ENCODE measurements at regions not wholly inside any gene's neighbourhood (a gene's known extent, or its start where the extent isn't known, plus 50 kb on each side); places are given as distances from the start of the nearest gene placed in this dataset.

DNA sequence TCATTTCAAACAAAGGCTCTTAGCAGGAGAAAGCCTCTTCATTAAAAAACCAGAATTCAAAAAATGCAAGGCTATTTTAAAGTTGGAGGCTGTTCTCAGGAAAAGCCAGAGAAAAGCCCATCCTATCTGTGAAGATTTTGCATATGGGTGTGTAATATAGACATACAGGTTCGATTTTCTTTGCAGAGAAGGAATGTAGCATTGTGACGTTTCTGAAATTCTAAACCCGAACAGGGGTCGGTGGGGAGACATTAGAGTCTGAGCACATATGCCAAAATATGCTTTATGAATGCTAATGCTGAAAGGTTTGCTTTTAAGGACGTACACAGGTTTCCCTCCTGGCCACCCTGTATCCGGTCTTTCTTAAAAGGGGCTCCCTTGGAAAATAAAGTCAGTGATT is 363.1 kb upstream of the PAPPA start:
- Histone ChIP-seq H3K27me3 (ENCODE audit: control insufficient read depth in 4 of 4, insufficient read depth in 4 of 4, low read length in 3 of 4) (no peaks in the 10 kb centered on the region), H3K27ac (ENCODE audit: low read depth in 1 of 2, low read length in 2 of 2) (no peak overlapping the region), H3K9me3 (ENCODE audit: control insufficient read depth in 4 of 4, low read length in 3 of 4) (no peaks in the 10 kb centered on the region), H3K36me3 (ENCODE audit: control insufficient read depth in 4 of 4, insufficient read depth in 3 of 4, low read depth in 1 of 4, low read length in 3 of 4) (no peaks in the 10 kb centered on the region), H3K4me1 (ENCODE audit: control insufficient read depth in 4 of 4, insufficient read depth in 4 of 4, low read length in 3 of 4) (no peaks in the 10 kb centered on the region), H3K9ac (ENCODE audit: low read depth in 1 of 2, low read length in 2 of 2) (no peak overlapping the region), H3K4me3 (ENCODE audit: low read depth in 1 of 3, low read length in 3 of 3) (no peak overlapping the region)
- DNase-seq (ENCODE audit: low spot score), result no peak
- 77% methylated on average over 6 of the region's 6 CpGs for WGBS
- TF ChIP-seq SP1 (IDR thresholded peaks at IDR 0.05) (no peak), JUND (IDR thresholded peaks at IDR 0.05) (no peak), FOXA1 (IDR thresholded peaks at IDR 0.05) (no peak), NR2F2 (IDR thresholded peaks at IDR 0.05) (no peak), RAD21 (IDR thresholded peaks at IDR 0.05) (no peak), ZBTB33 (IDR thresholded peaks at IDR 0.05) (no peak), FOXA2 (IDR thresholded peaks at IDR 0.05) (no peak), RXRA (IDR thresholded peaks at IDR 0.05) (no peak), HNF4G (IDR thresholded peaks at IDR 0.05) (no peak), EGR1 (IDR thresholded peaks at IDR 0.05; ENCODE audit: low read depth in 2 of 2) (no peak)
- TF ChIP-seq, protein P1, sequence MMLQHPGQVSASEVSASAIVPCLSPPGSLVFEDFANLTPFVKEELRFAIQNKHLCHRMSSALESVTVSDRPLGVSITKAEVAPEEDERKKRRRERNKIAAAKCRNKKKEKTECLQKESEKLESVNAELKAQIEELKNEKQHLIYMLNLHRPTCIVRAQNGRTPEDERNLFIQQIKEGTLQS (IDR thresholded peaks at IDR 0.05), result no peak

GRCh38 chr9:115794921-115795475 is 358.6 kb upstream of the PAPPA start:
- WGBS, result 63% methylated on average over 1 of the region's 1 CpG
- TF ChIP-seq RXRA (IDR thresholded peaks at IDR 0.05) (no peak), RAD21 (IDR thresholded peaks at IDR 0.05) (no peak), FOXA1 (IDR thresholded peaks at IDR 0.05) (no peak), ZBTB33 (IDR thresholded peaks at IDR 0.05) (no peak), GABPA (IDR thresholded peaks at IDR 0.05 in 1 of 2, conservative IDR thresholded peaks at IDR 0.05 in 1 of 2) (no peak), HNF4G (IDR thresholded peaks at IDR 0.05) (no peak), SP1 (IDR thresholded peaks at IDR 0.05) (no peak), HNF4A (conservative IDR thresholded peaks at IDR 0.05) (no peak), EGR1 (IDR thresholded peaks at IDR 0.05; ENCODE audit: low read depth in 2 of 2) (no peak), TAF1 (conservative IDR thresholded peaks at IDR 0.05) (no peak)
- TF ChIP-seq, protein P2, sequence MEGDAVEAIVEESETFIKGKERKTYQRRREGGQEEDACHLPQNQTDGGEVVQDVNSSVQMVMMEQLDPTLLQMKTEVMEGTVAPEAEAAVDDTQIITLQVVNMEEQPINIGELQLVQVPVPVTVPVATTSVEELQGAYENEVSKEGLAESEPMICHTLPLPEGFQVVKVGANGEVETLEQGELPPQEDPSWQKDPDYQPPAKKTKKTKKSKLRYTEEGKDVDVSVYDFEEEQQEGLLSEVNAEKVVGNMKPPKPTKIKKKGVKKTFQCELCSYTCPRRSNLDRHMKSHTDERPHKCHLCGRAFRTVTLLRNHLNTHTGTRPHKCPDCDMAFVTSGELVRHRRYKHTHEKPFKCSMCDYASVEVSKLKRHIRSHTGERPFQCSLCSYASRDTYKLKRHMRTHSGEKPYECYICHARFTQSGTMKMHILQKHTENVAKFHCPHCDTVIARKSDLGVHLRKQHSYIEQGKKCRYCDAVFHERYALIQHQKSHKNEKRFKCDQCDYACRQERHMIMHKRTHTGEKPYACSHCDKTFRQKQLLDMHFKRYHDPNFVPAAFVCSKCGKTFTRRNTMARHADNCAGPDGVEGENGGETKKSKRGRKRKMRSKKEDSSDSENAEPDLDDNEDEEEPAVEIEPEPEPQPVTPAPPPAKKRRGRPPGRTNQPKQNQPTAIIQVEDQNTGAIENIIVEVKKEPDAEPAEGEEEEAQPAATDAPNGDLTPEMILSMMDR (IDR thresholded peaks at IDR 0.05; ENCODE audit: low read depth, low read length, missing input control), result no peak
- TF ChIP-seq, protein P3, sequence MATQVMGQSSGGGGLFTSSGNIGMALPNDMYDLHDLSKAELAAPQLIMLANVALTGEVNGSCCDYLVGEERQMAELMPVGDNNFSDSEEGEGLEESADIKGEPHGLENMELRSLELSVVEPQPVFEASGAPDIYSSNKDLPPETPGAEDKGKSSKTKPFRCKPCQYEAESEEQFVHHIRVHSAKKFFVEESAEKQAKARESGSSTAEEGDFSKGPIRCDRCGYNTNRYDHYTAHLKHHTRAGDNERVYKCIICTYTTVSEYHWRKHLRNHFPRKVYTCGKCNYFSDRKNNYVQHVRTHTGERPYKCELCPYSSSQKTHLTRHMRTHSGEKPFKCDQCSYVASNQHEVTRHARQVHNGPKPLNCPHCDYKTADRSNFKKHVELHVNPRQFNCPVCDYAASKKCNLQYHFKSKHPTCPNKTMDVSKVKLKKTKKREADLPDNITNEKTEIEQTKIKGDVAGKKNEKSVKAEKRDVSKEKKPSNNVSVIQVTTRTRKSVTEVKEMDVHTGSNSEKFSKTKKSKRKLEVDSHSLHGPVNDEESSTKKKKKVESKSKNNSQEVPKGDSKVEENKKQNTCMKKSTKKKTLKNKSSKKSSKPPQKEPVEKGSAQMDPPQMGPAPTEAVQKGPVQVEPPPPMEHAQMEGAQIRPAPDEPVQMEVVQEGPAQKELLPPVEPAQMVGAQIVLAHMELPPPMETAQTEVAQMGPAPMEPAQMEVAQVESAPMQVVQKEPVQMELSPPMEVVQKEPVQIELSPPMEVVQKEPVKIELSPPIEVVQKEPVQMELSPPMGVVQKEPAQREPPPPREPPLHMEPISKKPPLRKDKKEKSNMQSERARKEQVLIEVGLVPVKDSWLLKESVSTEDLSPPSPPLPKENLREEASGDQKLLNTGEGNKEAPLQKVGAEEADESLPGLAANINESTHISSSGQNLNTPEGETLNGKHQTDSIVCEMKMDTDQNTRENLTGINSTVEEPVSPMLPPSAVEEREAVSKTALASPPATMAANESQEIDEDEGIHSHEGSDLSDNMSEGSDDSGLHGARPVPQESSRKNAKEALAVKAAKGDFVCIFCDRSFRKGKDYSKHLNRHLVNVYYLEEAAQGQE (IDR thresholded peaks at IDR 0.05), result no peak
- TF ChIP-seq, protein P4, sequence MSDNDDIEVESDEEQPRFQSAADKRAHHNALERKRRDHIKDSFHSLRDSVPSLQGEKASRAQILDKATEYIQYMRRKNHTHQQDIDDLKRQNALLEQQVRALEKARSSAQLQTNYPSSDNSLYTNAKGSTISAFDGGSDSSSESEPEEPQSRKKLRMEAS (IDR thresholded peaks at IDR 0.05), result no peak
- TF ChIP-seq, protein P1 (IDR thresholded peaks at IDR 0.05), result no peak
- Histone ChIP-seq H3K27me3 (ENCODE audit: control insufficient read depth in 4 of 4, insufficient read depth in 4 of 4, low read length in 3 of 4) (no peaks in the 10 kb centered on the region), H3K4me1 (ENCODE audit: control insufficient read depth in 4 of 4, insufficient read depth in 4 of 4, low read length in 3 of 4) (no peaks in the 10 kb centered on the region), H3K36me3 (ENCODE audit: control insufficient read depth in 4 of 4, insufficient read depth in 3 of 4, low read depth in 1 of 4, low read length in 3 of 4) (no peaks in the 10 kb centered on the region), H3K9ac (ENCODE audit: low read depth in 1 of 2, low read length in 2 of 2) (no peak overlapping the region), H3K9me3 (ENCODE audit: control insufficient read depth in 4 of 4, low read length in 3 of 4) (no peaks in the 10 kb centered on the region), H3K27ac (ENCODE audit: low read depth in 1 of 2, low read length in 2 of 2) (no peak overlapping the region), H3K4me3 (ENCODE audit: low read depth in 1 of 3, low read length in 3 of 3) (no peak overlapping the region)
- no peak for DNase-seq (ENCODE audit: low spot score)

Data from liver (tissue), 8 donors.